ENCODE measurements at regions not wholly inside any gene's neighbourhood (a gene's known extent, or its start where the extent isn't known, plus 50 kb on each side); places are given as distances from the start of the nearest gene placed in this dataset.
"Not testable (repeated sequence)": the region's sequence is repeated elsewhere in the genome, so short reads cannot be mapped to it uniquely, and the experiment has no call there.

DNA sequence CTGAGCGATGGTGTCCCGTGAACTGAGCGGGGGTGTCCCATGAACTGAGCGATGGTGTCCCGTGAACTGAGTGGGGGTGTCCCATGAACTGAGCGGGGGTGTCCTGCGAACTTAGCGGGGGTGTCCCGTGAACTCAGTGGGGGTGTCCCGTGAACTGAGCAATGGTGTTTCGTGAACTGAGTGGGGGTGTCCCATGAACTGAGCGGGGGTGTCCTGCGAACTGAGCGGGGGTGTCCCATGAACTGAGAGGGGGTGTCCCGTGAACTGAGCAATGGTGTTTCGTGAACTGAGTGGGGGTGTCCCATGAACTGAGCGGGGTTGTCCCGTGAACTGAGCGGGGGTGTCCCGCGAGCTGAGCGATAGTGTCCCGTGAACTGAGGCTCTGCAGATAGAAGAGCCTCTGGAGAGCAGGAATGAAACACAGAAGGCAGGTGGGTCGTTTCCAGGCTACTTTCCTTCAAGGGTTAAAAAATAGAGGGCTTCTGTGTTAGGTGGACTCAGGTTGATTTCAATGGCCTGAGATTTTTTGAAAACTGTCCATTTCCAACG is 176.1 kb downstream of the RTP5 start:
- H4K12ac ChIP-seq (ENCODE audit: low read depth, low read length); H3K4me2 ChIP-seq (ENCODE audit: low read length); H3K79me1 ChIP-seq (ENCODE audit: low read length); H3K4ac ChIP-seq (ENCODE audit: low read depth, low read length); H3K18ac ChIP-seq (ENCODE audit: low read length); H3K4me1 ChIP-seq (ENCODE audit: control insufficient read depth in 1 of 2, insufficient read depth in 2 of 2, low read length in 2 of 2); H4K91ac ChIP-seq (ENCODE audit: low read depth, low read length); H3K9me3 ChIP-seq (ENCODE audit: insufficient read depth, low read depth, low read length); H3K4me3 ChIP-seq (ENCODE audit: low read depth, low read length); H3K23ac ChIP-seq (ENCODE audit: low read length); H2AK5ac ChIP-seq (ENCODE audit: low read length); H2BK12ac ChIP-seq (ENCODE audit: low read length); H2AFZ ChIP-seq (ENCODE audit: insufficient read depth, low read length, poor library complexity); DNase-seq; H4K8ac ChIP-seq (ENCODE audit: low read depth, low read length); H3K9ac ChIP-seq (ENCODE audit: low read length); H3K14ac ChIP-seq (ENCODE audit: low read length); H3K27ac ChIP-seq (ENCODE audit: low read depth, low read length); H2BK120ac ChIP-seq (ENCODE audit: insufficient read depth, low read length, poor library complexity); H2BK5ac ChIP-seq (ENCODE audit: low read depth, low read length, poor library complexity); H3K36me3 ChIP-seq (ENCODE audit: control insufficient read depth in 1 of 2, insufficient read depth in 2 of 2, low read length in 2 of 2); H3K79me2 ChIP-seq (ENCODE audit: control insufficient read depth, insufficient read depth, low read length, poor library complexity): not testable (repeated sequence)
- no CpG with 5 or more reads among the region's 25 CpGs for WGBS (ENCODE audit: extremely low coverage, insufficient coverage, insufficient read length)
- H3K27me3 ChIP-seq (ENCODE audit: insufficient read depth, low read length): peaks cover 11% of the 10 kb centered on the region

DNA sequence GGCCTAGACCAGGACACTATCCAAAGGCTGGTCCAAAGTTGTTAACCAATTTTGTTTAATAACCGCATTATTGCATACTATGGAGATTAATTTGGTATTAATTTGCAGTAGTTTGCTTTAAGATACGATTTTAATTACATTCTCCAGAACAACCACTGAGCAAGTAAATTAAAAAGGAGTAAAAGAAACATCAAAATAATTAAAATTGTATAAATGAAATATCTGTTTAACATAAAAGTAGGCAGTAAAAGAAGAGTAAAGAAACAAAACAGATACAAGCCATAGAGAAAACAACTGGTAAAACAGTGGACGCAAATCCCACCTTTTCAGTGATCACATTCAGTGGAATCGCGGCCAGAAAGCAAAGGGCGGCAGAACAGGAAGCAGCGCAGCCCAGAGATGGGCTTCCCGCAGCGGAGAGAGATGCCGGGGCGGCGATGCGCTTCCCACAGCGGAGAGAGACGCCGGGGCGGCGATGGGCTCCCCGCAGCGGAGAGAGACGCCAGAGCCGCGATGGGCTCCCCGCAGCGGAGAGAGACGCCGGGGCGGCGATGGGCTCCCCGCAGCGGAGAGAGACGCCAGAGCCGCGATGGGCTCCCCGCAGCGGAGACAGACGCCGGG is 176.8 kb downstream of the RTP5 start:
- Histone ChIP-seq H3K23ac (ENCODE audit: low read length) (no peak overlapping the region), H4K8ac (ENCODE audit: low read depth, low read length) (no peak overlapping the region), H3K27ac (ENCODE audit: low read depth, low read length) (no peak overlapping the region), H3K79me1 (ENCODE audit: low read length) (no peaks in the 10 kb centered on the region), H2AFZ (ENCODE audit: insufficient read depth, low read length, poor library complexity) (no peak overlapping the region), H2AK5ac (ENCODE audit: low read length) (no peak overlapping the region), H3K36me3 (ENCODE audit: control insufficient read depth in 1 of 2, insufficient read depth in 2 of 2, low read length in 2 of 2) (no peaks in the 10 kb centered on the region), H3K4me1 (ENCODE audit: control insufficient read depth in 1 of 2, insufficient read depth in 2 of 2, low read length in 2 of 2) (no peaks in the 10 kb centered on the region), H2BK120ac (ENCODE audit: insufficient read depth, low read length, poor library complexity) (no peak overlapping the region), H3K4me3 (ENCODE audit: low read depth, low read length) (no peak overlapping the region), H3K4ac (ENCODE audit: low read depth, low read length) (no peak overlapping the region), H3K18ac (ENCODE audit: low read length) (no peak overlapping the region), H2BK12ac (ENCODE audit: low read length) (no peak overlapping the region), H4K91ac (ENCODE audit: low read depth, low read length) (no peak overlapping the region), H3K27me3 (ENCODE audit: insufficient read depth, low read length) (peaks cover 11% of the 10 kb centered on the region), H3K4me2 (ENCODE audit: low read length) (no peak overlapping the region), H3K14ac (ENCODE audit: low read length) (no peak overlapping the region), H3K9me3 (ENCODE audit: insufficient read depth, low read depth, low read length) (peaks cover 2% of the 10 kb centered on the region), H4K12ac (ENCODE audit: low read depth, low read length) (no peak overlapping the region), H2BK5ac (ENCODE audit: low read depth, low read length, poor library complexity) (no peak overlapping the region), H3K79me2 (ENCODE audit: control insufficient read depth, insufficient read depth, low read length, poor library complexity) (no peaks in the 10 kb centered on the region), H3K9ac (ENCODE audit: low read length) (no peak overlapping the region)
- WGBS (ENCODE audit: extremely low coverage, insufficient coverage, insufficient read length): no CpG with 5 or more reads among the region's 38 CpGs
- no peak for DNase-seq

DNA sequence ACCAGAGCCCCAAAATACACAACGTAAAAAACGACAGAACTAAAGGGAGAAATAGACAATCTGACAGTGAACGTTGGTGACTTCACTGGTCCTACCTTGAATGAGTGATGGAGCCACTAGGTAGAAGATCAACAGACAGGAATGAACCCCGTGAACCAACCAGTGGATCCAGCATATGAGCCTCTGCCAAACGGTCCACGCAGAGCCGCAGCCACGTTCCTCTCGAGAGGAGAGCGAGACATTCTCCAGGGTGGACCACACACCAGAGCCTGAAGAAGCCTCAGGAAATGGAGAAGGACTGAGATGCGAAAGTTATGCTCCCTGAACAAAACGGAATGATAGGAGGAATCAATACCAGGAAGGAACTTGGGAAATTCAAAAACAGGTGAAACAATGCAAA is 178.4 kb downstream of the RTP5 start:
- no peak overlapping the region for H3K4me3 ChIP-seq (ENCODE audit: low read depth, low read length)
- H2AK5ac ChIP-seq (ENCODE audit: low read length): no peak overlapping the region
- no peak overlapping the region for H3K4ac ChIP-seq (ENCODE audit: low read depth, low read length)
- H2BK5ac ChIP-seq (ENCODE audit: low read depth, low read length, poor library complexity): no peak overlapping the region
- no peaks in the 10 kb centered on the region for H3K36me3 ChIP-seq (ENCODE audit: control insufficient read depth in 1 of 2, insufficient read depth in 2 of 2, low read length in 2 of 2)
- H4K8ac ChIP-seq (ENCODE audit: low read depth, low read length): no peak overlapping the region
- H2AFZ ChIP-seq (ENCODE audit: insufficient read depth, low read length, poor library complexity): no peak overlapping the region
- H3K4me2 ChIP-seq (ENCODE audit: low read length): no peak overlapping the region
- no peak overlapping the region for H4K12ac ChIP-seq (ENCODE audit: low read depth, low read length)
- H3K18ac ChIP-seq (ENCODE audit: low read length): no peak overlapping the region
- no peaks in the 10 kb centered on the region for H3K4me1 ChIP-seq (ENCODE audit: control insufficient read depth in 1 of 2, insufficient read depth in 2 of 2, low read length in 2 of 2)
- no peak overlapping the region for H3K23ac ChIP-seq (ENCODE audit: low read length)
- H3K14ac ChIP-seq (ENCODE audit: low read length): no peak overlapping the region
- H3K27me3 ChIP-seq (ENCODE audit: insufficient read depth, low read length): peaks cover 11% of the 10 kb centered on the region
- peaks cover 2% of the 10 kb centered on the region for H3K9me3 ChIP-seq (ENCODE audit: insufficient read depth, low read depth, low read length)
- WGBS (ENCODE audit: extremely low coverage, insufficient coverage, insufficient read length): no CpG with 5 or more reads among the region's 12 CpGs
- no peak for DNase-seq
- no peak overlapping the region for H3K27ac ChIP-seq (ENCODE audit: low read depth, low read length)
- no peak overlapping the region for H2BK120ac ChIP-seq (ENCODE audit: insufficient read depth, low read length, poor library complexity)
- H2BK12ac ChIP-seq (ENCODE audit: low read length): no peak overlapping the region
- H4K91ac ChIP-seq (ENCODE audit: low read depth, low read length): no peak overlapping the region
- no peak overlapping the region for H3K9ac ChIP-seq (ENCODE audit: low read length)
- no peaks in the 10 kb centered on the region for H3K79me1 ChIP-seq (ENCODE audit: low read length)
- no peaks in the 10 kb centered on the region for H3K79me2 ChIP-seq (ENCODE audit: control insufficient read depth, insufficient read depth, low read length, poor library complexity)

DNA sequence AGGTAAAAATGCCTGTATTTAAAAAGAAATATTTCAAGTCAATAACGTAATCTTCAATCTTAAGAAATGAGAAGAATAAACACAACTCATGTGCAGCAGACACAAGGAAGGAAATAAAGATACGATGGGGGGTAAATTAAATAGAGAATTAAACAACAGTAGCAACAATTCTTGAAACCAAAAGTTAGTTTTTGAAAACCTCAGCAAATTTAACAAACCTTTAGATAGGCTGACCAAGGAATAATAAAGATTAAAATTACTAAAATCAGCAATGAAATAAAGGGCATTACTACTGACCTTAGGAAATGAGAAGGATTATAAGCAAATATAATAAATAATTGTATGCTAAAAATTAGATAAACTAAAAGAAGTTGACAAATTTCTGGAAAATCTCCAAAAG is 178.9 kb downstream of the RTP5 start:
- no peak overlapping the region for H2BK5ac ChIP-seq (ENCODE audit: low read depth, low read length, poor library complexity)
- H3K18ac ChIP-seq (ENCODE audit: low read length): no peak overlapping the region
- no peak overlapping the region for H2BK12ac ChIP-seq (ENCODE audit: low read length)
- H3K14ac ChIP-seq (ENCODE audit: low read length): no peak overlapping the region
- no peak overlapping the region for H4K91ac ChIP-seq (ENCODE audit: low read depth, low read length)
- no peaks in the 10 kb centered on the region for H3K79me2 ChIP-seq (ENCODE audit: control insufficient read depth, insufficient read depth, low read length, poor library complexity)
- H3K4me1 ChIP-seq (ENCODE audit: control insufficient read depth in 1 of 2, insufficient read depth in 2 of 2, low read length in 2 of 2): no peaks in the 10 kb centered on the region
- no peak overlapping the region for H3K27ac ChIP-seq (ENCODE audit: low read depth, low read length)
- WGBS (ENCODE audit: extremely low coverage, insufficient coverage, insufficient read length): no CpG with 5 or more reads among the region's 2 CpGs
- no peak overlapping the region for H3K4me3 ChIP-seq (ENCODE audit: low read depth, low read length)
- DNase-seq: no peak
- H3K23ac ChIP-seq (ENCODE audit: low read length): no peak overlapping the region
- no peak overlapping the region for H4K8ac ChIP-seq (ENCODE audit: low read depth, low read length)
- H3K9me3 ChIP-seq (ENCODE audit: insufficient read depth, low read depth, low read length): peaks cover 2% of the 10 kb centered on the region
- H2AFZ ChIP-seq (ENCODE audit: insufficient read depth, low read length, poor library complexity): no peak overlapping the region
- H3K36me3 ChIP-seq (ENCODE audit: control insufficient read depth in 1 of 2, insufficient read depth in 2 of 2, low read length in 2 of 2): no peaks in the 10 kb centered on the region
- H4K12ac ChIP-seq (ENCODE audit: low read depth, low read length): no peak overlapping the region
- H3K27me3 ChIP-seq (ENCODE audit: insufficient read depth, low read length): peaks cover 11% of the 10 kb centered on the region
- H2BK120ac ChIP-seq (ENCODE audit: insufficient read depth, low read length, poor library complexity): no peak overlapping the region
- no peaks in the 10 kb centered on the region for H3K79me1 ChIP-seq (ENCODE audit: low read length)
- no peak overlapping the region for H2AK5ac ChIP-seq (ENCODE audit: low read length)
- no peak overlapping the region for H3K4ac ChIP-seq (ENCODE audit: low read depth, low read length)
- no peak overlapping the region for H3K4me2 ChIP-seq (ENCODE audit: low read length)
- H3K9ac ChIP-seq (ENCODE audit: low read length): no peak overlapping the region

Measured in trophoblast cell (in vitro differentiated cells and primary cell).